Endothelial cell (in vitro differentiated cells): ENCODE measurements at regions not wholly inside any gene's neighbourhood (a gene's known extent, or its start where the extent isn't known, plus 50 kb on each side); places are given as distances from the start of the nearest gene placed in this dataset.

Experiments used
- DNase-seq: peaks from one replicate; pipeline ENCODE4 v3.0.0; 2021; ENCODE audit warnings: low spot score
- H3K27ac Mint-ChIP-seq: one replicate; pipeline ENCODE4 v1.8.0; 2021; ENCODE audit warnings: mixed read lengths, inconsistent platforms; ENCODE audit not compliant: unreplicated experiment
- H3K27me3 Mint-ChIP-seq: one replicate; pipeline ENCODE4 v1.8.0; 2021; ENCODE audit warnings: mild to moderate bottlenecking, moderate library complexity, mixed read lengths, inconsistent platforms; ENCODE audit not compliant: unreplicated experiment
- H3K36me3 Mint-ChIP-seq: one replicate; pipeline ENCODE4 v1.8.0; 2021; ENCODE audit warnings: mild to moderate bottlenecking, low read depth, mixed read lengths, inconsistent platforms; ENCODE audit not compliant: unreplicated experiment
- H3K4me1 Mint-ChIP-seq: one replicate; pipeline ENCODE4 v1.8.0; 2021; ENCODE audit warnings: mild to moderate bottlenecking, mixed read lengths, inconsistent platforms; ENCODE audit not compliant: unreplicated experiment
- H3K4me3 Mint-ChIP-seq: one replicate; pipeline ENCODE4 v1.8.0; 2021; ENCODE audit warnings: mild to moderate bottlenecking, mixed read lengths, inconsistent platforms; ENCODE audit not compliant: unreplicated experiment
- H3K9me3 Mint-ChIP-seq: one replicate; pipeline ENCODE4 v1.8.0; 2021; ENCODE audit warnings: mixed read lengths, inconsistent platforms; ENCODE audit not compliant: unreplicated experiment
- TF ChIP-seq, protein P1 (sequence below): fragments of 200-600 bp; sonication (generic); IDR thresholded peaks from one replicate; pipeline ENCODE4 v1.5.0; 2021; ENCODE audit warnings: antibody characterized with exemption; ENCODE audit not compliant: unreplicated experiment

DNA sequence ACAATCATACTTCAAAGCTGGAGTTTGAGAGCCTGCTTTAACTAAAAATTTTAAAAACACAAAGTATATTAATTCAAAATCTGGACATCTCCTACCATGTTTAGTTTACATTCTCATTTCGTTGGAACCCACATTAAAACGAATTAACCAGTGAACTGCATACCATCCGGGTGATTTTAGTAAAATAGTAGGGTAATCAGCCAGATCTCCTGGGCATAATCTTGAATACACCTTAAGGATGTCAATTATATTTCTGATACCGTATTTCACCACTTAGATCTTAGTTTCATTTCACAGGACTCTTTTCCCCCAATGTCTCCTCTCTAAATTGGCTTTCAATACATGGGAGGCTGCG lies 175.6 kb upstream of the PFKP start:
- H3K27ac Mint-ChIP-seq: no peak overlapping the region
- no peak for DNase-seq
- no peaks in the 10 kb centered on the region for H3K36me3 Mint-ChIP-seq
- H3K4me3 Mint-ChIP-seq: no peak overlapping the region
- TF ChIP-seq, protein P1, sequence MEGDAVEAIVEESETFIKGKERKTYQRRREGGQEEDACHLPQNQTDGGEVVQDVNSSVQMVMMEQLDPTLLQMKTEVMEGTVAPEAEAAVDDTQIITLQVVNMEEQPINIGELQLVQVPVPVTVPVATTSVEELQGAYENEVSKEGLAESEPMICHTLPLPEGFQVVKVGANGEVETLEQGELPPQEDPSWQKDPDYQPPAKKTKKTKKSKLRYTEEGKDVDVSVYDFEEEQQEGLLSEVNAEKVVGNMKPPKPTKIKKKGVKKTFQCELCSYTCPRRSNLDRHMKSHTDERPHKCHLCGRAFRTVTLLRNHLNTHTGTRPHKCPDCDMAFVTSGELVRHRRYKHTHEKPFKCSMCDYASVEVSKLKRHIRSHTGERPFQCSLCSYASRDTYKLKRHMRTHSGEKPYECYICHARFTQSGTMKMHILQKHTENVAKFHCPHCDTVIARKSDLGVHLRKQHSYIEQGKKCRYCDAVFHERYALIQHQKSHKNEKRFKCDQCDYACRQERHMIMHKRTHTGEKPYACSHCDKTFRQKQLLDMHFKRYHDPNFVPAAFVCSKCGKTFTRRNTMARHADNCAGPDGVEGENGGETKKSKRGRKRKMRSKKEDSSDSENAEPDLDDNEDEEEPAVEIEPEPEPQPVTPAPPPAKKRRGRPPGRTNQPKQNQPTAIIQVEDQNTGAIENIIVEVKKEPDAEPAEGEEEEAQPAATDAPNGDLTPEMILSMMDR: no peak
- no peaks in the 10 kb centered on the region for H3K4me1 Mint-ChIP-seq
- peaks cover 2% of the 10 kb centered on the region for H3K27me3 Mint-ChIP-seq
- no peaks in the 10 kb centered on the region for H3K9me3 Mint-ChIP-seq

DNA sequence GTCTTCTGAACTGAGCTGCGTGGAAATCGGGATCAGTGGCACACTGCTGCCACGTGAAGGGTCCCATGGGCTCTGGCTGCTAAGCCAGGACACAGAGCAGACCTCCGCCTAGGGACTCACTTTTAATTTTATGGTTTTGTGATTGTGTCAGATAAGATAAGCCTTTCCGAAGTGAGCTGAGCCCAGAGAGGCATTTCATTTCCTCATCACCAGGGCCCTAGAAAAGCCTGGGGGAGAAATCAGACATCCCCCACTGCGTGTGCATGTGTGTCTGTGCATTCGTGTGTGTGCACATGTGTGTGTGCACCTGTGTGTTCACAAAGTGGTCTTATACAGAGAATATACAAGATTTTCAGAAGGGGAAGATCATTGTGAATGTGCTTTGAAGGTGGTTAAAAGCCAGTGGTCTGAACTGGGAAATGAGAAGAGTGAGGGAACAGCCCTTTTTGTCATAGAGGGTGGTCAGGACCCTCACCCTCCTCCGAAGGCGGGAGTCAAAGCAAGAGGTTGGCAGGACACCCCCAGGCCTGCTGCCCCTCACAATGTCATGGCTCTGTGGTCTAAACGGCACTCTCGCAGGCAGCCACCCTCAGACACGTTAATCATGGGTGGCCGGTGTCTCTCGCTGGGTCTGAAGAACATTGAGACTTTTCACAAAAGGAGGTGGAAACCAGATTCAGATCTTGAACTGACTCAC lies 176.1 kb upstream of the PFKP start:
- no peak overlapping the region for H3K27ac Mint-ChIP-seq
- H3K27me3 Mint-ChIP-seq: peaks cover 2% of the 10 kb centered on the region
- no peak for DNase-seq
- no peak overlapping the region for H3K4me3 Mint-ChIP-seq
- no peaks in the 10 kb centered on the region for H3K36me3 Mint-ChIP-seq
- no peaks in the 10 kb centered on the region for H3K4me1 Mint-ChIP-seq
- TF ChIP-seq, protein P1: no peak
- H3K9me3 Mint-ChIP-seq: no peaks in the 10 kb centered on the region

DNA sequence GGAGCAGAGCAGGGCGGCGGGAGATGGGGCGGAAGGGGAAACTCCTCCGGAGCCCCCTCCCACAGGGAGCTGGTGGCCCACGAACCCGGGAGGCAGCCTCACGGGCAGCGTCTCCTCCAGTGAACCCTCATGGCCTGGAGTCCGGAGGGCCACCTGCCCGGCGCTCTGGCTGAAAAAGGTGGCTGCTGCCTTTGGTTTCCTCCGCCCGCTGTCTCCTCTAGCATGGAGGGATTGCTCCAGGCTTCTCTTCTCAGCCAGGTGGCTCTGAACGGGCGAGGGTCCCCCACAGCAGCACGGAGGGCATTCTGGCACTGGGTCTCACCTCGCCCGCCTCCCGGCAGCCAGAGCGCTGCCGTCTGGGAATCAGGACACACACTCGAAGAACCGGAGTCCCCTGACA lies 177.3 kb upstream of the PFKP start:
- Mint-ChIP-seq H3K36me3 (no peaks in the 10 kb centered on the region), H3K4me3 (no peak overlapping the region), H3K27me3 (peaks cover 2% of the 10 kb centered on the region), H3K27ac (no peak overlapping the region), H3K9me3 (no peaks in the 10 kb centered on the region), H3K4me1 (no peaks in the 10 kb centered on the region)
- DNase-seq: no peak
- TF ChIP-seq, protein P1: no peak

DNA sequence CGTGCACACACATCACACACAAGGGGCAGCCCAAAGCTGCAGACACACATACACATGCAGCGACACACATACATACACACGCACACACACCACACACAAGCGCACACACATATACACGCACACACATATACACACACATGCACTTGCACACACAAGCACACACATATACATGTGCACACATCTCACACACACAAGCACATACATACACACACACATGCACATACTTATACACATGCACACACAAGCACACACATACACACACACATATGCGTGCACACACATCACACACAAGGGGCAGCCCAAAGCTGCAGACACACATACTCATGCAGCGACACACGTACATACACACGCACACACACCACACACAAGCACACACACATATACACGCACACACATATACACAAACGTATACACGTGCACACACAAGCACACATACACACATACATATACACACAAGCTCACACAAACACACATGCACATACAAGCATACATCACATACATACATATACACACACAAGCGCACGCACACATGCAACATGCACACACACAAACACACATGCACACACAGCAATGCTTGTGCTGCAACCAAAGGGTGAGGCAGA lies 178.8 kb upstream of the PFKP start:
- Mint-ChIP-seq H3K4me3 (no peak overlapping the region), H3K27me3 (peaks cover 2% of the 10 kb centered on the region), H3K4me1 (no peaks in the 10 kb centered on the region), H3K27ac (no peak overlapping the region), H3K36me3 (no peaks in the 10 kb centered on the region), H3K9me3 (no peaks in the 10 kb centered on the region)
- no peak for DNase-seq
- TF ChIP-seq, protein P1: no peak

DNA sequence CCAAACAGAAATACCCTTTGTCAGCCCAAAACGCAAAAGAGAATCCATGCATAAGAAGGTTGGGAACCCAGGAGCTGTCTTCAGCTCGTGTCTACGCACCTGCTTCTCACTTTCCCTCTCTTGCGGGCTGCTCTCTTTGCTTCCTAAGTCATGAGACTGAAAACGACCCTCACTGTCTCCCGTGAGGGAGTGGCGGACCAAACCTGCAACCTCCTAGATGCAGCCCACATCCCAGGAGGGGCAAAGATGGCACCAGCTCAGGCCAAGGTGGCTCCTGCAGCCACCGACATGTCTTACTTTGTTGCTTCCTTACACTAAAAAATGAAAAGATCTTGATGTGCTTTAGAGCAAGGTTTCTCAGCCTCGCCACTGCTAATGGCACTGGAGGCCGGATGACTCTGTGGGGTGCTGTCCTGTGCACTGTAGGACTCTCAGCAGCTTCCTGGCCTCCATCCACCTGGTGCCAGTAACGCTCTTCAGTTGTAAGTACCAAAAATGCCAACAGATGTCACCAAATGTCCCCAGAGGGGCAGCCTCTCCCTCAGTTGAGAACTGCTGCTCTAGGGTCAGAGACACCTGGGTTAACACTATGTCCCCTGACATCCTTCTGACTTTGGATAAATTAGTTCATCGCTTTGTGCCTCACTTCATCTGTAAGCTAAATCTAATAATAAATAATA lies 179.8 kb upstream of the PFKP start:
- TF ChIP-seq, protein P1: no peak
- H3K27me3 Mint-ChIP-seq: peaks cover 2% of the 10 kb centered on the region
- H3K27ac Mint-ChIP-seq: no peak overlapping the region
- no peak for DNase-seq
- H3K9me3 Mint-ChIP-seq: no peaks in the 10 kb centered on the region
- H3K4me3 Mint-ChIP-seq: no peak overlapping the region
- no peaks in the 10 kb centered on the region for H3K36me3 Mint-ChIP-seq
- H3K4me1 Mint-ChIP-seq: no peaks in the 10 kb centered on the region
